Activated T-cell treated with anti-CD3 and anti-CD28 coated beads for 1 hour (primary cell): ENCODE measurements at regions not wholly inside any gene's neighbourhood (a gene's known extent, or its start where the extent isn't known, plus 50 kb on each side); places are given as distances from the start of the nearest gene placed in this dataset.

Source experiments
- DNase-seq: peaks from one replicate; pipeline ENCODE4 v3.0.0-alpha.2; 2020; ENCODE audit warnings: low read depth

- no peak for DNase-seq
Observed at GRCh38 chr17:65364438-65364837, 197.0 kb downstream of the AXIN2 start.

GRCh38 chr17:65362826-65363225 is 198.6 kb downstream of the AXIN2 start:
- no peak for DNase-seq

- no peak for DNase-seq
Observed at GRCh38 chr17:65360961-65361552, 200.4 kb downstream of the AXIN2 start.

- no peak for DNase-seq
Observed at GRCh38 chr17:65359016-65359415, 202.4 kb downstream of the AXIN2 start.

GRCh38 chr17:65356536-65356935 is 204.9 kb downstream of the AXIN2 start:
- DNase-seq: no peak

GRCh38 chr17:65355246-65355645 is 206.2 kb downstream of the AXIN2 start:
- DNase-seq: no peak

- no peak for DNase-seq
Observed at GRCh38 chr17:65349916-65350315, 211.5 kb downstream of the AXIN2 start.

- DNase-seq: no peak
Observed at GRCh38 chr17:65346166-65346565, 209.0 kb downstream of the RGS9 start.

- no peak for DNase-seq
Observed at GRCh38 chr17:65345261-65346005, 208.3 kb downstream of the RGS9 start.

- no peak for DNase-seq
Observed at GRCh38 chr17:65340401-65340800, 203.2 kb downstream of the RGS9 start.

GRCh38 chr17:65334406-65334805 is 197.2 kb downstream of the RGS9 start:
- no peak for DNase-seq

- no peak for DNase-seq
Observed at GRCh38 chr17:65332779-65333178, 195.6 kb downstream of the RGS9 start.

GRCh38 chr17:65332375-65332774 is 195.2 kb downstream of the RGS9 start:
- no peak for DNase-seq

GRCh38 chr17:65328567-65328966 is 191.4 kb downstream of the RGS9 start:
- no peak for DNase-seq

GRCh38 chr17:65324611-65325342 is 187.6 kb downstream of the RGS9 start:
- no peak for DNase-seq

- no peak for DNase-seq
Observed at GRCh38 chr17:65323049-65323448, 185.9 kb downstream of the RGS9 start.

- DNase-seq: no peak
Observed at GRCh38 chr17:65320820-65321219, 183.7 kb downstream of the RGS9 start.

GRCh38 chr17:65314212-65314611 is 177.0 kb downstream of the RGS9 start:
- DNase-seq: no peak

- DNase-seq: no peak
Observed at GRCh38 chr17:65312718-65313377, 175.7 kb downstream of the RGS9 start.

- no peak for DNase-seq
Observed at GRCh38 chr17:65311261-65311660, 174.1 kb downstream of the RGS9 start.

- DNase-seq: no peak
Observed at GRCh38 chr17:65307961-65308316, 170.8 kb downstream of the RGS9 start.

- DNase-seq: no peak
Observed at GRCh38 chr17:65307081-65307960, 170.2 kb downstream of the RGS9 start.
